HG02571 (cell line): ENCODE measurements at regions not wholly inside any gene's neighbourhood (a gene's known extent, or its start where the extent isn't known, plus 50 kb on each side); places are given as distances from the start of the nearest gene placed in this dataset.

Experiments
- ATAC-seq: cut with Tn5 transposase; IDR thresholded peaks from one replicate; pipeline ENCODE4 v1.9.1; 2021; ENCODE audit warnings: mild to moderate bottlenecking, moderate library complexity; ENCODE audit not compliant: unreplicated experiment

DNA sequence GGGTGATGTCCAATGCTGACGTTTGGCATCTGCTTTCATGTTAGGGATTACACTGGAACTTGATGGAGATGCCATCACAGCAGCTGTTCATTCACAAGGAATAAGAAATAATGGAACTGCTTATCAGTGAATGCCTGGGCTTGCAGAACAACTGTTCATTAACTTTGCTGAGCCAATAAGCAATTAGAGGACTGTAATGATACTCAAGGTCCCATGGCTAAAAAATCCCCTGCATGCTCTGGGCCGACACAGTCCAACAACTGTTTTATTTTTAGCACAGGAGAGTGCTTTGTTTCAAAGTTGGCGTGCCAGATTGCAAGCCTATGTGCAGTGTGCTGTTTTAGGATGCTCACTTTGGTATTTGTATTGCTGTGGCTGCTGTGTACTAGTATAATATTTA is 408.0 kb upstream of the RGPD4 start:
- ATAC-seq: no peak

DNA sequence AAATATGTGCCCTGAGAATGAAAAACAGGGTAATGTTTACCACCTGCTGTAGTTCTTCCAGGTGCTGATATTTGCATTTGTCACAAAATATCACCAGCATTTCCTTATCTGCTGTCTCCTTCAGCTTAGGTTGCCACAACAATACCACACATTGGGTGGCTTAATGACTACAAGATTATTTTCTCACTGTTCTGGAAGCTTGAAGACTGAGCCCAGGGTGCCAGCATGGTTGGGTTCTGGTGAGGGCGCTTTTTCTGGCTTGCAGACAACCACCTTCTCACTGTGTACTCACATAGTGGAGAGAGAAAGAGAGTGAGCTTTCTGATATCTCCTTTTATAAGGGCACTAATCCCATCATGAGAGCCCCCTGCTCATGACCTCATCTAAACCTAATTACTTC is 407.5 kb upstream of the RGPD4 start:
- ATAC-seq: no peak

DNA sequence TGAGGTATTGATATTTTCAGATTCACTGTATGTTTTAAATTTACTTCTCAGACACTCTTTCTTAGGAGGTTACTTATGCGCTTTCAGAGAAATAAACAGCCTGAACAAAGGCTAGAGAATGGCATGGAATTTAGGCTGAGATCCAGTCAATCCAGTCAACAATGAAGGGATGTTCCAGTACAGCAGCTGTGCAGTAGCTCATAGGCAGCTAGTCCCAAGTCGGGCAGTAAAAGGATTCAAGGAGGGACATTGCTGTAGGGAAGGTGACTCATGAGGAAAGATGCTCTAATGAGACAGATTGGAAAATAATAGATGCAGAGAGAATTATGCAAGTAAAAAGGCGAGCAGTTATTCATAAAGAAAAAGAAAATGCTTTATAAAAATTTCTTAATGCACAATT is 397.9 kb upstream of the RGPD4 start:
- ATAC-seq: no peak

DNA sequence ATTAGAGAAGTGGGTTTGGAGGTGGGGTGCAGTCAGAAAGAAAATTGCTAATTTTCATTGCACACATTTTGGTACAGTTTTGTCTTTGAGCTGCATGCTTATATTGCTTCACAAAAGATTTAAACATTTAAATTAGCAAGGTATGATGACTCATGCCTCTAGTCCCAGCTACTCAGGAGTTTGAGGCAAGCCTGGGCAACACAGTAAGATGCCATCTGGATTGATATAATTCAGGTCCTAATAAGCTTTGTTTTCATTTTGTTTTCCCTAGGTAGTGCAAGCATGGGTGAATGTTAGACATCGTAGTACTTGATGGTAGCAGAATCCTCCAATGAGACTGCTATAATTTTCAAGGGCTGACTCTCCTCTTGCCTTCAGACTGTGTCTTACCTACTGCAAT is 396.7 kb upstream of the RGPD4 start:
- no peak for ATAC-seq

DNA sequence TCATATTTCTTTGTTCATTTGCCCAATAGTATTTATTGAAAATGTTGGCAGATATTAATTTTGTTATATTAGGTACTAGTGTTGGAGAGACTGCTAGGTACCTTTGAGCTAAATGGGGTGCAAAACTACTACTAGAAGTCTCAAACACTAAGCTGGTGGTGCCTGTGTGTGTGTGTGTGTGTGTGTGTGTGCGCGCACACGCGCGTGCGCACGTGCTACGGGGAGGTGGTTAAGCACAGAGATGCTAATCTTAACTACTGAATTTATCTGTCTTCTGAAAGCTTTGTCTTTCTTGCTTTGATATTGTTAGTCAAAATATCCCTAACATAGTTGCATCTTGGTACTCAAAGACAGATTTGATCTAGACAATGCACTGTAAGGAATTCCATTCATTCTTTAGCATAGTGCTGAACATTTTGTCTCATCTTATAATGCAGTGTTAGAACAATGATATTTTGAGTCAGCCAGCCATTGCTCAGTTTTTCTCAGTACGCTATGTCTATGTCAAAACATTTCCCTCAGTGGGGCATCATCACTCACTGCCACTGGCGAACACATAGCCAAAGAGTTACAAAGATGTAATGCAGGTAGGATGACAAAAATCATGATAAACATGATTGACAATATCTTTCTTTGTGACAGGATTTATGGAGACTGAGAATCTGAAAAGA is 396.0 kb upstream of the RGPD4 start:
- ATAC-seq: no peak

DNA sequence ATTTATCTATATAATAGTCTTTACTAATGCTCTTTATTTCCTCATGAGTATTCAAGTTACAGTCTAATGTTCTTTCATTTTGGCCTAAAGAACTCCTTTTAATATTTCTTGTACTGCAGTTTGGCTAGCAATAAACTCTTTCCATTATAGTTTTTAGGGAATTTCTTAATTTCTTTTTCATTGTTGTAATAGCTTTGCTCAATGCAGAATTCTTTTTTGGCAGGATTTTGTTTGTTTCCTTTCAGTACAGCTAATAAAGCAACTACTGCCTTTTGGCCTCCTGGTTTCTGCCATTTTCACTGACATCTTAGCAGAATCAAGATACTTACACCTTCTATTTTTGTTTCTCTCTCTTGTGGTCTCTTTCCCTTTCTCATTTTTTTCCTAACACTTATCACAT is 390.4 kb upstream of the RGPD4 start:
- ATAC-seq: no peak

DNA sequence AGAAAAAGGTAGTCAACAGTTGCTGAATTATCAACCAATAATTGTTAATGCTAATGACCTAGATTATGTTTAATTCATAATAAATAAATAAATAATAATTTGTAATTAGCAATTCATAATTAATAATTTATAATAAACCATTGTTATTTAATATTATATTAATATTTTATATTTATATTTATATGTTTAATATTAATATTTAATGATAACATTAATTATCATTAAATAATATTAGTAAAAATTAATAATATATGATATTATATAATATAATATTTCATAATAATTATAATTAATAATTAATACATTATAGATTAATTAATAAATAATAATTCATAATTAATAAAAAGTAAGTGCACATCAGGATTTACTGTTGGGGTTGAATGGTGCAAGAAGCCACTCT is 389.4 kb upstream of the RGPD4 start:
- no peak for ATAC-seq

DNA sequence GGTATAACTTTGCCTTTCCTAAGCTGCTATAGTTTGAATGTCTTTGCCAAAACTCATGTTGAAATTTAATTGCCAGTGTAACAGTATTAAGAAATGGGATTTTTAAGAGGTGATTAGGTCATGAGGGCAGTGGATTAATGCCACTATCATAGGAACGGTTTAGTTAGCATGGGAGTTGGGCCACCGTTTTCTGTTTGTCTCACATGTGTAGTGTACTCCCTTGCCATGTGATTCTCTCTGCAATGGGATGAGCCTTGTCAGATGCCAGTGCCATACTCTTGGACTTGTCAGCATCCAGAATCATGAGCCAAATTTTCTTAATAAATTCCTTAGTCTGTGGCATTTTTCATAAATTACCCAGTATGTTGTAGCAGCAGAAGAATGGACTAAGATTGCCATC is 388.9 kb upstream of the RGPD4 start:
- ATAC-seq: no peak

DNA sequence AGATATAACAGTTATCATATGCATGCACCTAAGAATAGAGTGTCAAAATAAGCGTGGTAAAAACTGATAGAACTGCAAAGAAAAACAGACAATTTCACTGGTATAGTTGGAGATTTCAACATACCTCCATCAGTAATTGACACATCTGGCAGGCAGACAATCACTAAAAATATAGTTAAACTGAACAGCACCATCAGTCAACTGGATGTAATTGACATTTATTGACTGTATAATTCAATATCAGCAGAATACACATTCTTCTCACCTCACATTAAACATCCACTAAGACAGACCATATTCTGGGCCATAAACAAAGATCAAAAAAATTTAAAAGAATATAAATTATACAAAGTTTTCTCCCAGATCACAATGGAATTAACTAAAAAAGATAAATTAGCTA is 378.5 kb upstream of the RGPD4 start:
- ATAC-seq: no peak

DNA sequence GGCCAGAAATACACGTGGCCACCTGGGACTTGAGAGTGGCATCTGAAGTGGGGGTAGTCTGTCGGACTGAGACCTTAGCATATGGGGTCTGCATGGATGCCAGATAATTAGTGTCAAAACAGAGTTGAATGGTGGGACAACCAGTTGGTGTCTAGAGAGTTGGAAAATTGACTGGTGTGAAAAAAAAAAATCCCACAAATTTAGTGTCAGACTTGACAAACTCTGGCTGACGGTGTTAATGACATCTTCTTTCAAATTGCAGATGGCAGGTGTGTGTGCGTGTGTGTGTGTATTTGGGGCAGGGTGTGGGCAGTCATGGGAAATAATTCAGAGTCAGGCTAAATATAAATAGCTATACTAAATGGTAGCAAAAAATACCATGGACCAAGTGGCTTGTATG is 365.4 kb upstream of the RGPD4 start:
- no peak for ATAC-seq

DNA sequence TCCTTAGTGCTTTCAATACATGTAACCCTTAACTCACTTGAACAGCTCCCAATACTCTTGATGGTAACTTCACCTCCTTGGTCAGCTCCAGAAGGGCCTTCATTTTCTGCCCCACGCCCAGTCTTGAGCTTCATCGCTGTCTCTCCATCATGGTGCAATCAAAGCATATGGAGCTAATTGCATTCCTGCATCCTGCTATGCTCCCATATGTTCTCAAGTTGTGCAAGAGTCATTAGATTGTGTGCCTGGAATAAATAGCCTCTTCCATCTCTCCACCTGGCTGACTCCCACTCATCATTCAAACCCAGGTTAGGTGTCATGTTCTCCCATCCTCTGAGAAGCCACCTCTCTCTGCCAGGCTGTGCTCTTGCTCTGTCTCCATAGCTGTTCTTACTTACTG is 364.5 kb upstream of the RGPD4 start:
- ATAC-seq: no peak

DNA sequence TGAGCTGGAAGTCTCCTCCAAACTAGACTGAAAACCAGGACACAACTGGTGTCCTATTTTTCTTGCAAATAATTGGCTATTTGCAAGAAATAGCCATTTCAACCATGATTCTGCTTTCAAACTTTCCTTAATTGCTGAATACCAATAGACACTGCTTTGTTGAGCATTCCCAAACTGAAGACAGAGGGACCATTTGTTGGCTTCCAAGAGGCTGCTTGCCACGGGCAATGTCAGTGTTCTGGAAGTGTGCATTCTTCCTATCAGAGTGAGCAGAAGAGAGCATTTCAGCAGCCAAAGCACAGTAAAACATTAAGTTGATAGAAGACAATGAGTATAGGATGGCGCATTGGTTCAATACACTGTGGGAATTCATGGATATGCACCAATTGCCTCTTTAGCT is 360.5 kb upstream of the RGPD4 start:
- no peak for ATAC-seq

DNA sequence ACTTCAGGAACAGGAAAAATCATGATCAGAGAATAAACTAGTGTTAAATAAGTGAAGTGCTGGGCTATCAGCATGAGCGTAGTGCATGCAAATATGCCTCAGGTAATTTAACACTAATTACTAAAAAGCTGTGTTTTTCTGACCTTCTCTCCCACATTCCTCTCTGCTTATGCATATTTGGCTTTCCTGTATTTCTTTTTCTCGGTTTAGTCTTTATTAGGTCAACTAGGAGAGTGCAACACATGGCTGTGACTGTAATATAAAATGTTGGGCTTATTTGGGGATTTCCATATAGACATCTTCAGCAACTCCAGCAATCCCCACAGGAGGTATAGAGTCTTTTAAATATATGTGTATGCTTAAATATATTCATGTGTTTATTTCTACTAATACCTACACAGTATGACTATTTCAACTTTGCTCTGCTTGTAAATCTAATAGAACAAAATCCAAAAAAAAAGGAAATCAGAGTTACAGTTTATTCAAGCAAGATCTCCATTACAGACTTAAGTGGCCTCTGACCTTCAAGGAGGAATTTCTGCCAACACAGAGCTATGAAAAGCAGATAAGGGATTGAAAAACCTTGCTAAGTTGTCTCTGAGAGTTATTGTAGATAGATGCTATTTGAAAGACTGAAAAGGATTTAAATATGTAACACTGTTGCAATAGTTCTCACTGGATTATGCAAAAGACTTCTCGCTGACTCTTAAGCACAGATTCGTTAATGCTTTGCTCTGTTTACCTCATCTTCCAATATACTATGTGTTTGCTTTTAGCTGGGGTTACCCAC is 359.5 kb upstream of the RGPD4 start:
- ATAC-seq: no peak

DNA sequence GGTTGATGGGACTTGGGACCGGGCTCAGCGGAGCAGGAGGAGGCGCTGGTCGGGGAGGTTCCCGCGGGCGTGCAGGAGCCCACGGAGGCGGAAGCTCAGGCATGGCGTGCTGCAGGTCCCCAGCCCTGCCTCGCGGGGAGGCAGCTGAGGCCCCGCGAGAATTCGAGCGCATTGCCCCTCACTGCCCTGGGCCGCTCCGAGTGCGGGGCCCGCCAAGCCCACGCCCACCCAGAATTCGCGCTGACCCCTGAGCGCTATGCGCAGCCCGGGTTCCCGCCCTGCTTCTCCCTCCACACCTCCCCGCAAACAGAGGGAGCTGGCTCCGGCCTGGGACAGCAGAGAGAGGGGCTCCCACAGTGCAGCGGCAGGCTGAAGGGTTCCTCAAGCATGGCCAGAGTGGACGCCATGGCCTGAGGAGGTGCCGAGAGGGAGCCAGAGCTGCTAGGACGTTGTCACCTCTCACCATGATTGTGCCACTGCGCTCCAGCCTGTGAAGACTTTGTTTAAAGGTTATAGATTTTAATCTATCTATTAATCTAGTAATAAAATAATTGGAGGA is 357.2 kb upstream of the RGPD4 start:
- no peak for ATAC-seq

DNA sequence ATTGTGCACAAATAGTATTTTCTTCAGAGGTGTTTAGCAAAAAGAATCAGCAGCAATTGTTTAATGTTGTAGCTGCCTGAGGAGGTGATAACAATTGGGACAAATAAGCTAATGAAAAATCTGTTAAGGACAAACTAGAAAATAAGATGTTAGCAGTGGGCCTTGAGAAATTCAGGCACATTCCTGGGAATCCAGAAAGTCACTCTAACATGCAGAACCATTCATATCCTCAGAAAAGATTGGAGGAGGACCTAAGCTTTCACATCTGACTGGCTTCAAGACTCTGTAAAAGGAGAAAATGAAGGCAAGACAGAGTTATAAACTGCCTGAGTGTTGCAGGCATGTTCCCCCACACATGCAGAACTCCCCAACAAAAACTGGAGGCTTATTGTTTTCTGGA is 353.5 kb upstream of the RGPD4 start:
- no peak for ATAC-seq

DNA sequence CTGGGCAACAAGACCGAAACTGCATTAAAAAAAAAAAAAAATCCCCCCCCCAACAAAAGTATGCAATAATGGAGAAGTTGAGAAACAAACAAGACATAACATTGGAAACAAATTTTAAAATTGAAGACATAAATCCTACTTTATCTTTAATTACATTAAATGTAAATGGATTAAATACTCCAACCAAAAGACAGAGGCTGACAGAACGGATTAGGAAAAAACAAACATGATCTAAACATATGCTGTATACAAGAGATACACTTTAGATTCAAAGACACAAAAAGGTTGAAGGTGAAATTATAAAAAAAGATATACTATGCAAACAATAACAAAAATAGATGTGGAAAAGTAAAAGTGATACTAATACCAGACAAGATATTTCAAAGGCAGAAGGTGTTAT is 350.8 kb upstream of the RGPD4 start:
- no peak for ATAC-seq

DNA sequence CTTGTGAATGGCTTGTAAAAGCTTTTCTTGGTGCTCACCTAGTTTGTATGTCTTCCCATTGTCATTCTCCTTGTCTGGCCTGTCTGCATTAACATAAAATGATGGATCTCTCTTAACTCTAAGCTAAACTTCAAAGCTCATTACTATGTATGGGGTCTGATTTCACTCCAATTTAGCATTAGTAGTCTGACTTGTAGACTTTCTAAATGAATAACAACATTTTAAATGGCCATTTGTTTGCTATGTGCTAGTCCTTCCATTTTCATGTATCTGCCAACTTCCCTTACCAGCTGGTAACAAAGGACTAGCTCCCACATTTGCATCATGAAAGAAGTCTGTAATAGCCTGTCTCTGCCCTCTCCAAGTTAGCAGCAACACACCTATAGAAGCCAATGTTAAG is 324.2 kb upstream of the RGPD4 start:
- ATAC-seq: no peak

DNA sequence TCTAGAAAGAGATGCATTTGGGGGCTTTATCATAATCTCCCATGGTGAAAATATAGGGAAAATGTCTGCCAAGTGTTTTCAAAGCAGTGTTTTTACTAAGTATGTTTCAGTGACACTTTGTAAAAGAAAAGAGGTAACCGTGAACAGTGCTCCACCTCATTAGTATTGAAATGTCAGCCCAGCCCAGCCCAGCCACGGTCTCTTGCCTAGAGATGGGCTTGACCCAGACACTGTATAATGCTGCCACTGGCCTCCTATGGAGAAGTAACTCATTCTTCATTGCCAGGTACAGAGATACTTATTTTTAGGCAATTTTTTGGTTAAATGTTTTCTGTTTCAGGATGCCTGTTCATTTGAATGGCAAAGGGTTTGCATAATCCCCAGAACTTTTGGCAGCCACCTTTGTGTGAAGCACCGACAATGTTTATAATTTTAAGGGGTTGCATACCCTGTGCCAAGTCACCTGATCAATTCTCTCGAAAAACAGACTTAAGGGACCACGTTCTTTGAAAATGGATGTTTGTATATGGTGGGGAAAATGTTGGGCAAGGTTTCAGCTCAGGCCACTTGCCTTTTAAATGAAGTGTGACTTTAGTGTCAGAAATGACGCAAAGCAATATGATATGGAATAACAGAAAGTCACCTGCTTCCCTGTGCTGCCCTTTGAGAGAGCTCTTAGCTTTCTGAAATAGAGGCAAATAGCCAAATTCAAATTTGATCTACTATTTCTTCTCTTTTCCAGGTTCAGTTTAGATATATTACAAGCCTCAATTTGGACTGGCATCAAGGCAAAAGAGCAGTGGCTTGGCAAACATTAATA is 314.5 kb upstream of the RGPD4 start:
- no peak for ATAC-seq

DNA sequence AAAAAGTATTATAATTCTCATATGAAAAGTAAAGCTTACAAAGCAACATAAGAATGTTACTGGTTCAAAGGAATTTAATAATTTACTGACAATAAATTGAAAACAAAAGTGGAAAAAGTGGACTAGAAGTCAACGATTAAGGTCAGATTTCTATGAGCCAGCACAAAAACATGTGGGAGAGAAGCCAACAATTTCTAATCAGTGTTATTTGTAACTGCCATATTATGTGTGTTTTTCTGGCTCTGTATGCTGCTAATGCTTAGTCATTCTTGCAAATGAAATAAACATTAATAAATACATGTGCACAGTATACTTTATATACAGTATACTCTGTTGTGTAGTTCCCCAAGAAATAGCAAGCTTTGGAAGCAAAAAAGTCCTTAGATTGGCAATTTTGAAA is 301.3 kb upstream of the RGPD4 start:
- ATAC-seq: no peak

DNA sequence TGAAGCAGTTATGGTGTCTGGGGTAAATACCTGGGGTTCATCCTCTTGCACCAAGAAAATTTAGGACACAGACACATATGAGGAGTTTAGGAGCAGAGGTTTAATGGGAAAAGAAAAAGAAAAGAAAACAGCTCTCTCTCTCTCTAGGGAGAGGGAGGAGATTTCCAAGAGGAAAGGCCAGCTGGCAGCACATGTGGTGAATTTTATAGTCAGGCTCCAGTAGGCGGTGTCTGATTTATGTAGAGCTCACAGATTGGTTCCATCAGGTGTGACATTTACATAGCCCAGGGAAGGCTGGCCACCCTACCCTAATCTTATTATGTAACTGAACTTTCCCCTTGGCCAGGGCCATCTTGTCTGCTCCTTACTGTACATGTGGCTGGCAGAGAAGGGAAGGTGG is 297.5 kb upstream of the RGPD4 start:
- no peak for ATAC-seq

DNA sequence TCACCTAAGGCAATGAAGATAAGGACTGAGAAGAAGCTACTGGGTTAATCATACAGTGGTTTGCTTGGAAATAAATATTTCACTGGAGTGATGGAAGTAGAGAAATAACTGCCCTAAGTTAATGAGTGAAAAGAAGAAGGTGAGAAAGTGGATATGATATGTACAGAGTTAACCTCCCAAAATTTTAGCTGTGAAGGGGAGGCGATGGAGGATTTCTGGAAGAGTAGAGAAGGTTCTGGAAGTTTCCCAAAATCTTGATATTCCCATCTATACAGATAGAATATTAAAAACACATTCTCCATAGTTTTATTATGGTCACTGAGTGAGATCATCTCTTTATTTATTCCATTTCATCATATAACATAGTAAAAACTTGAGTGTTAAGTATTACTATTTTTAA is 296.6 kb upstream of the RGPD4 start:
- ATAC-seq: no peak

DNA sequence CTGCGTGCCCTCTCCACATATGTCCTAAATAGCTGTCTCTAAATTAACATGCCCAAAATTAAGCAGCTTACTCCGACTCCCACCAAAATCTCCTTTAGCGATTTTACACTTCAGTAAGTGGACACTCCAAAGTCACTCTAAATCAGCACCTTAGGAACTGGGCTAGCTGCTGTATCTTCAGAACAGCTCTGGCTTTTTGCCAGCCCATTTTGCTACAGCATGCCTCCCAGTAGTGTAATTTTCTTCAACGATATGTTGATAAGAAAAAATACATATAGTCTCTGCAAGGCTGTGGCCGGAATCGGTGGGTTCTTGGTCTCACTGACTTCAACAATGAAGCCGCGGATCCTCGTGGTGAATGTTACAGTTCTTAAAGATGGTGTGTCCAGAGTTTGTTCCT is 291.8 kb upstream of the RGPD4 start:
- no peak for ATAC-seq
